ENCODE measurements at regions not wholly inside any gene's neighbourhood (a gene's known extent, or its start where the extent isn't known, plus 50 kb on each side); places are given as distances from the start of the nearest gene placed in this dataset.

DNA sequence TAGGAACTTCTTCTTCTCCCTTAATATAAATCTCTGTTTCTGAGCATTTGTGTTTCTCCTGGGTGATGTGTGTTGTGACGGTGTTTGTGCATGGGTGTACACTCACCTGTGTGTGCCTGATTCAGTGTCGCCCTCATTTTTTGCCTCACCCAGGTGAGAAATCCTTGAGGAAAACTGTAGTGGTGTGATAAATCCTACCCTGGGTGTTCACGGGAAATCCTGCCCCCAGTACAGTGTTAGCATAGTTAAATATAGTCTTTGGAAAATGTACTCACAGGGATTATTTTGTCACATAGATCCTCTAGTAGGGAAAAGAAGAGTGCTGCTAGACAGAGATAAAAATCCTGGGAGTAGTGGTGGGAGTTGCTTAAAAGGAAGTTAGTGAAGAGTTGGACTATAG, 291.9 kb upstream of the PITX2 start:
- ChIA-PET CTCF (no interaction called here), POLR2A (no interaction called here)
- H3K36me3 ChIP-seq (ENCODE audit: control insufficient read depth, insufficient read depth, low read length), result no peaks in the 10 kb centered on the region
- no peaks in the 10 kb centered on the region for H3K27me3 ChIP-seq (ENCODE audit: control insufficient read depth, insufficient read depth, low read length)
- no peak overlapping the region for H3K4me3 ChIP-seq (ENCODE audit: low read depth, low read length)
- no peak for DNase-seq (ENCODE audit: low read depth)
- TF ChIP-seq, protein P1, sequence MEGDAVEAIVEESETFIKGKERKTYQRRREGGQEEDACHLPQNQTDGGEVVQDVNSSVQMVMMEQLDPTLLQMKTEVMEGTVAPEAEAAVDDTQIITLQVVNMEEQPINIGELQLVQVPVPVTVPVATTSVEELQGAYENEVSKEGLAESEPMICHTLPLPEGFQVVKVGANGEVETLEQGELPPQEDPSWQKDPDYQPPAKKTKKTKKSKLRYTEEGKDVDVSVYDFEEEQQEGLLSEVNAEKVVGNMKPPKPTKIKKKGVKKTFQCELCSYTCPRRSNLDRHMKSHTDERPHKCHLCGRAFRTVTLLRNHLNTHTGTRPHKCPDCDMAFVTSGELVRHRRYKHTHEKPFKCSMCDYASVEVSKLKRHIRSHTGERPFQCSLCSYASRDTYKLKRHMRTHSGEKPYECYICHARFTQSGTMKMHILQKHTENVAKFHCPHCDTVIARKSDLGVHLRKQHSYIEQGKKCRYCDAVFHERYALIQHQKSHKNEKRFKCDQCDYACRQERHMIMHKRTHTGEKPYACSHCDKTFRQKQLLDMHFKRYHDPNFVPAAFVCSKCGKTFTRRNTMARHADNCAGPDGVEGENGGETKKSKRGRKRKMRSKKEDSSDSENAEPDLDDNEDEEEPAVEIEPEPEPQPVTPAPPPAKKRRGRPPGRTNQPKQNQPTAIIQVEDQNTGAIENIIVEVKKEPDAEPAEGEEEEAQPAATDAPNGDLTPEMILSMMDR (IDR thresholded peaks at IDR 0.05; ENCODE audit: insufficient read depth, low read depth, low read length), result no peak

DNA sequence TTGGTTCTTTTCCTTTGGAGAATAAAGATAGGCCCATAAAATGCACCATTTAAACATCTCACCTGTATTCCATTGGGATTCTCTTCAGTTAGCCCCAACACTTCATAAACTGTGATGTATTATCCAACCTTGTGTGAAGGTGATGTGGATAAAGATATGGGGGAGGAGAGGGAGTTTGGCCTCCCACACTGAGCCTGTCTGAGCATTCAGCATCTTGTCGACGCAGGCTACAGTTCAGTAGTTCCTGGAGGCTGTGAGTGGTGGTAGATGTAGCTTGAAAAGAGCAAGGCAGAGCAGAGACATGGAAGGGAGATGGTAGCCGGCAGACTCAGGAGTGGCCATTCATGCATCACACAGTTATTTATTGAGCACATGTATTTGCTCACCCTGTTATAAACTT, 292.4 kb upstream of the PITX2 start:
- POLR2A ChIA-PET, result no interaction called here
- Histone ChIP-seq H3K27me3 (ENCODE audit: control insufficient read depth, insufficient read depth, low read length) (no peaks in the 10 kb centered on the region), H3K4me3 (ENCODE audit: low read depth, low read length) (no peak overlapping the region), H3K36me3 (ENCODE audit: control insufficient read depth, insufficient read depth, low read length) (no peaks in the 10 kb centered on the region)
- TF ChIP-seq, protein P1 (IDR thresholded peaks at IDR 0.05; ENCODE audit: insufficient read depth, low read depth, low read length), result no peak
- no peak for DNase-seq (ENCODE audit: low read depth)
- CTCF ChIA-PET, result no interaction called here

DNA sequence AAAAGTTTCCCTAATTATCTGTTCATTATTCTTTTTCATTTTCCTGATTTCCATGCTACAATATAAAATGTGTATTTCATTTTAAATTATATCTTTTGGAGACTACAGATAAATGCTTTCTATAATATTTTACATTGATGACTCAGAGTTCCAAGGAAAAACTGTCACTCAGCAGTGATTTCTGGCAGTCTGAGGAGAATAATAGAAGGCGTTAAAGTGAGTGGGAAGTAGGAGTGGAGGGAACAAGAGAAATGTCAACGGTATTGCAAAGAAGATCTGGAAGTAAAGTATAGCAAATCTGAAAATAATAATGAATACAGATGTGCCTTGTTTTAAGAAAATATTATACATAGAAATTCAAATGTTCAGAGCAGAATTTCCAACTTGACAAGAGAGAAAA, 293.6 kb upstream of the PITX2 start:
- POLR2A ChIA-PET, result no interaction called here
- Histone ChIP-seq H3K4me3 (ENCODE audit: low read depth, low read length) (no peak overlapping the region), H3K36me3 (ENCODE audit: control insufficient read depth, insufficient read depth, low read length) (no peaks in the 10 kb centered on the region), H3K27me3 (ENCODE audit: control insufficient read depth, insufficient read depth, low read length) (no peaks in the 10 kb centered on the region)
- TF ChIP-seq, protein P1 (IDR thresholded peaks at IDR 0.05; ENCODE audit: insufficient read depth, low read depth, low read length), result no peak
- CTCF ChIA-PET, result no interaction called here
- DNase-seq (ENCODE audit: low read depth), result no peak

DNA sequence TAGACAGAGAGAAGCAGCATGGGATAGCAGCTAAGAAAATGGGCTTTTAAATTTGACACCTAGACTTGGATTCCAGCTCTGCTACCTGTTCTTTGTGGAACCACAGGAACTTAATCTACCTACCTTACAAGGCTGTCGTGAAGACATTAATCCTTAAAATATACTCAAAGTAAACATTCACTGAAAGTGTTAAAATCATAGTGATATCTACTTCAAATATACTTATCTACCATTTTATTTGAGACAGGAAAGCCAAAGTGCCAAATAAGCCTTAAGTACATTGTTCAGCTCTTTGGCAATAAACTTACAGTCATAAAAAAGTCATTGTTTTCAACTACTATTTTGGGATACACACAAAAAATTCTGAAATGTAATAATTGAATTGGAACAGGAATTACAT, 295.0 kb upstream of the PITX2 start:
- ChIA-PET POLR2A (no interaction called here), CTCF (no interaction called here)
- Histone ChIP-seq H3K36me3 (ENCODE audit: control insufficient read depth, insufficient read depth, low read length) (no peaks in the 10 kb centered on the region), H3K27me3 (ENCODE audit: control insufficient read depth, insufficient read depth, low read length) (no peaks in the 10 kb centered on the region), H3K4me3 (ENCODE audit: low read depth, low read length) (no peak overlapping the region)
- TF ChIP-seq, protein P1 (IDR thresholded peaks at IDR 0.05; ENCODE audit: insufficient read depth, low read depth, low read length), result no peak
- no peak for DNase-seq (ENCODE audit: low read depth)

DNA sequence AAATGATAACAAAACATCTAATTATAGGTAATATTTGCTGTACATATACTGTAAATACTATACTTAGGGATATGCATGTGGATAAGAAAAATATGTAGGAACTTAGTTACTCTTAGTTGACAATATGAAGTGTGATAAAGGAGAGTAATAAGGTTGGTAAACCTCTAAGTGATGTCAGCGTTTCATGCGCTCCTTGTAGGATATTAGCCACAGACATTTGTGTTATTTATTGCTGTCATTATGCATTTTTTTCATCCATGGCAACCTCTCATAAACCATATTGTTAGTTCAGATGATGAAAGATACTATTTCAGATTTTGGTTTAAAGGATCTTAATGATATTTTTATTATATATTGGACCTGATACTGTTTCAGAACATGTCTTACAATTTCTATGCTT, 298.1 kb upstream of the PITX2 start:
- TF ChIP-seq, protein P1 (IDR thresholded peaks at IDR 0.05; ENCODE audit: insufficient read depth, low read depth, low read length), result no peak
- H3K36me3 ChIP-seq (ENCODE audit: control insufficient read depth, insufficient read depth, low read length), result no peaks in the 10 kb centered on the region
- no peak overlapping the region for H3K4me3 ChIP-seq (ENCODE audit: low read depth, low read length)
- no peak for DNase-seq (ENCODE audit: low read depth)
- ChIA-PET CTCF (no interaction called here), POLR2A (no interaction called here)
- H3K27me3 ChIP-seq (ENCODE audit: control insufficient read depth, insufficient read depth, low read length), result no peaks in the 10 kb centered on the region
